SK-N-SH (cell line): ENCODE measurements at regions not wholly inside any gene's neighbourhood (a gene's known extent, or its start where the extent isn't known, plus 50 kb on each side); places are given as distances from the start of the nearest gene placed in this dataset.

Source experiments
- CTCF ChIA-PET: fragments of 300-600, 350-600 bp; formaldehyde crosslinking; extraction: SDS; loops from one replicate; lab custom pipeline; 2021; lab: Yijun Ruan, JAX
- POLR2A ChIA-PET: fragments of 350-600 bp; sonication (Branson Sonifier 250); formaldehyde crosslinking; extraction: SDS; loops from one replicate; lab custom pipeline; 2020; ENCODE audit warnings: antibody characterized with exemption, inconsistent platforms; lab: Yijun Ruan, JAX
- DNase-seq: peaks from one replicate; pipeline ENCODE4 v3.0.0; 2012
- H2AFZ ChIP-seq: fragments of 200-600 bp; sonication (generic); 2 replicates; pipeline ENCODE4 v1.8.1; 2016; ENCODE audit warnings: antibody characterized with exemption, mild to moderate bottlenecking, low read depth
- H3F3A ChIP-seq: fragments of 200-600 bp; sonication (generic); replicated peaks from 2 replicates; pipeline ENCODE3; 2016; ENCODE audit warnings: antibody characterized with exemption, mild to moderate bottlenecking; ENCODE audit not compliant: insufficient read depth
- H3K27ac ChIP-seq, 2 experiments: fragments of 200-500 bp in 1 of 2; fragments of 200-600 bp in 1 of 2; sonication (Bioruptor generic) in 1 of 2; sonication (generic), shearing (Covaris generic) in 1 of 2; 2 replicates each; pipeline versions ENCODE4 v1.5.1 to v1.6.1; 2014 to 2016; ENCODE audit warnings: low read depth in 2 of 2, inconsistent platforms in 1 of 2, low read length in 1 of 2, mild to moderate bottlenecking in 1 of 2, mixed read lengths in 1 of 2
- H3K27me3 ChIP-seq: fragments of 200-600 bp; sonication (generic), shearing (Covaris generic); 2 replicates; pipeline ENCODE4 v1.6.1; 2016; ENCODE audit warnings: mixed run types; ENCODE audit not compliant: insufficient read depth
- H3K36me3 ChIP-seq, 2 experiments: fragments of 200-500 bp in 1 of 2; fragments of 200-600 bp in 1 of 2; sonication (Bioruptor generic) in 1 of 2; sonication (generic) in 1 of 2; replicated peaks in 1 of 2; 2 replicates each; pipeline versions ENCODE3 to v1.5.1; 2014 to 2016; ENCODE audit warnings: low read length in 1 of 2, mild to moderate bottlenecking in 1 of 2; ENCODE audit not compliant: insufficient read depth in 2 of 2, control insufficient read depth in 1 of 2
- H3K4me1 ChIP-seq, 2 experiments: fragments of 200-500 bp in 1 of 2; fragments of 200-600 bp in 1 of 2; sonication (Bioruptor generic) in 1 of 2; sonication (generic), shearing (Covaris generic) in 1 of 2; 2 replicates each; pipeline versions ENCODE4 v1.5.1 to v1.6.1; 2014 to 2016; ENCODE audit warnings: low read depth in 1 of 2, low read length in 1 of 2, mixed run types in 1 of 2; ENCODE audit not compliant: insufficient read depth in 2 of 2, control insufficient read depth in 1 of 2
- H3K4me2 ChIP-seq: fragments of 200-600 bp; sonication (generic), shearing (Covaris generic); 2 replicates; pipeline ENCODE4 v1.6.1; 2017; ENCODE audit warnings: mixed run types
- H3K4me3 ChIP-seq, 2 experiments: fragments of 200-500 bp in 1 of 2; fragments of 200-600 bp in 1 of 2; sonication (Bioruptor generic) in 1 of 2; sonication (generic), shearing (Covaris generic) in 1 of 2; 2 replicates each; pipeline versions ENCODE4 v1.5.1 to v1.8.1; 2014 to 2016; ENCODE audit warnings: low read depth in 2 of 2, inconsistent platforms in 1 of 2, low read length in 1 of 2, mild to moderate bottlenecking in 1 of 2, mixed read lengths in 1 of 2, moderate library complexity in 1 of 2
- H3K79me2 ChIP-seq: fragments of 200-600 bp; sonication (generic); 2 replicates; pipeline ENCODE4 v1.8.1; 2017; ENCODE audit warnings: mild to moderate bottlenecking; ENCODE audit not compliant: insufficient read depth
- H3K9ac ChIP-seq: fragments of 200-600 bp; sonication (generic); 2 replicates; pipeline ENCODE4 v1.6.1; 2017; ENCODE audit warnings: mixed run types
- H3K9me2 ChIP-seq: fragments of 200-600 bp; sonication (generic); 2 replicates; pipeline ENCODE4 v1.6.1; 2017; ENCODE audit warnings: mixed run types
- H3K9me3 ChIP-seq: fragments of 200-600 bp; sonication (generic); 2 replicates; pipeline ENCODE4 v1.6.1; 2017; ENCODE audit warnings: mixed run types, mild to moderate bottlenecking, moderate library complexity
- H4K20me1 ChIP-seq: fragments of 200-600 bp; sonication (generic); 2 replicates; pipeline ENCODE4 v1.6.1; 2017; ENCODE audit warnings: mild to moderate bottlenecking, mixed run types; ENCODE audit not compliant: insufficient read depth
- CHD2 ChIP-seq: fragments of 150-350 bp; IDR thresholded peaks from 2 replicates; pipeline ENCODE4 v1.6.1; 2018; ENCODE audit warnings: low read length; ENCODE audit not compliant: partially characterized antibody
- ELF1 ChIP-seq: IDR thresholded peaks from 2 replicates; pipeline ENCODE4 v1.4.0; 2012
- FOSL2 ChIP-seq: IDR thresholded peaks from 2 replicates; pipeline ENCODE4 v1.4.0; 2012; ENCODE audit warnings: low read depth, mild to moderate bottlenecking, moderate library complexity, borderline replicate concordance
- GABPA ChIP-seq: IDR thresholded peaks from 2 replicates; pipeline ENCODE4 v1.4.0; 2012; ENCODE audit warnings: low read depth, mild to moderate bottlenecking
- MEF2A ChIP-seq: IDR thresholded peaks from 2 replicates; pipeline ENCODE4 v1.4.0; 2012; ENCODE audit warnings: low read depth, borderline replicate concordance
- NRF1 ChIP-seq: IDR thresholded peaks from 2 replicates; pipeline ENCODE4 v1.6.1; 2012; ENCODE audit warnings: low read depth, mild to moderate bottlenecking, low read length
- PBX3 ChIP-seq: IDR thresholded peaks from 2 replicates; pipeline ENCODE4; 2012
- RCOR1 ChIP-seq: fragments of 150-350 bp; IDR thresholded peaks from 2 replicates; pipeline ENCODE4 v1.6.1; 2017; ENCODE audit warnings: antibody characterized with exemption, low read length
- RXRA ChIP-seq: IDR thresholded peaks from 2 replicates; pipeline ENCODE4 v1.4.0; 2012; ENCODE audit warnings: low read depth, mild to moderate bottlenecking, borderline replicate concordance
- USF2 ChIP-seq: fragments of 150-350 bp; IDR thresholded peaks from 2 replicates; pipeline ENCODE4 v1.6.1; 2017; ENCODE audit warnings: antibody characterized with exemption, low read length, low read depth, borderline replicate concordance
- YY1 ChIP-seq: IDR thresholded peaks from 2 replicates; pipeline ENCODE4 v1.4.0; 2012; ENCODE audit warnings: low read depth, mild to moderate bottlenecking
- WGBS: methylation state at CpG from one replicate; pipeline ENCODE4 v1.1.6; 2017; ENCODE audit warnings: low lambda C conversion rate; 5-methylcytosine and 5-hydroxymethylcytosine counted together
- TF ChIP-seq, protein P1 (sequence below): IDR thresholded peaks from 2 replicates; pipeline ENCODE4 v1.6.1; 2012; ENCODE audit warnings: mild to moderate bottlenecking, low read depth, low read length, moderate library complexity
- TF ChIP-seq, protein P2 (sequence below): IDR thresholded peaks from 2 replicates; pipeline ENCODE4 v1.4.0; 2012; ENCODE audit warnings: low read depth, borderline replicate concordance

- no peaks in the 10 kb centered on the region for H3K79me2 ChIP-seq
- DNase-seq: no peak
- H3K4me3 ChIP-seq: no peak overlapping the region
- H3K9ac ChIP-seq: no peak overlapping the region
- H2AFZ ChIP-seq: no peak overlapping the region
- ChIA-PET CTCF (no interaction called here), POLR2A (no interaction called here)
- TF ChIP-seq PBX3 (no peak), RCOR1 (no peak), YY1 (no peak), NRF1 (no peak), FOSL2 (no peak), CHD2 (no peak)
- TF ChIP-seq, protein P1, sequence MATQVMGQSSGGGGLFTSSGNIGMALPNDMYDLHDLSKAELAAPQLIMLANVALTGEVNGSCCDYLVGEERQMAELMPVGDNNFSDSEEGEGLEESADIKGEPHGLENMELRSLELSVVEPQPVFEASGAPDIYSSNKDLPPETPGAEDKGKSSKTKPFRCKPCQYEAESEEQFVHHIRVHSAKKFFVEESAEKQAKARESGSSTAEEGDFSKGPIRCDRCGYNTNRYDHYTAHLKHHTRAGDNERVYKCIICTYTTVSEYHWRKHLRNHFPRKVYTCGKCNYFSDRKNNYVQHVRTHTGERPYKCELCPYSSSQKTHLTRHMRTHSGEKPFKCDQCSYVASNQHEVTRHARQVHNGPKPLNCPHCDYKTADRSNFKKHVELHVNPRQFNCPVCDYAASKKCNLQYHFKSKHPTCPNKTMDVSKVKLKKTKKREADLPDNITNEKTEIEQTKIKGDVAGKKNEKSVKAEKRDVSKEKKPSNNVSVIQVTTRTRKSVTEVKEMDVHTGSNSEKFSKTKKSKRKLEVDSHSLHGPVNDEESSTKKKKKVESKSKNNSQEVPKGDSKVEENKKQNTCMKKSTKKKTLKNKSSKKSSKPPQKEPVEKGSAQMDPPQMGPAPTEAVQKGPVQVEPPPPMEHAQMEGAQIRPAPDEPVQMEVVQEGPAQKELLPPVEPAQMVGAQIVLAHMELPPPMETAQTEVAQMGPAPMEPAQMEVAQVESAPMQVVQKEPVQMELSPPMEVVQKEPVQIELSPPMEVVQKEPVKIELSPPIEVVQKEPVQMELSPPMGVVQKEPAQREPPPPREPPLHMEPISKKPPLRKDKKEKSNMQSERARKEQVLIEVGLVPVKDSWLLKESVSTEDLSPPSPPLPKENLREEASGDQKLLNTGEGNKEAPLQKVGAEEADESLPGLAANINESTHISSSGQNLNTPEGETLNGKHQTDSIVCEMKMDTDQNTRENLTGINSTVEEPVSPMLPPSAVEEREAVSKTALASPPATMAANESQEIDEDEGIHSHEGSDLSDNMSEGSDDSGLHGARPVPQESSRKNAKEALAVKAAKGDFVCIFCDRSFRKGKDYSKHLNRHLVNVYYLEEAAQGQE: no peak
- no peaks in the 10 kb centered on the region for H3F3A ChIP-seq
- 66% methylated on average over 7 of the region's 7 CpGs for WGBS
- H3K9me3 ChIP-seq: 0 out of 2 replicates have a peak, but pooled peaks cover 4% of the 10 kb centered on the region
- H3K27ac ChIP-seq: no peak overlapping the region
- no peak overlapping the region for H3K4me2 ChIP-seq
- H3K9me2 ChIP-seq: no peaks in the 10 kb centered on the region
- H3K27me3 ChIP-seq: no peaks in the 10 kb centered on the region
- no peaks in the 10 kb centered on the region for H4K20me1 ChIP-seq
- no peaks in the 10 kb centered on the region for H3K4me1 ChIP-seq
- no peaks in the 10 kb centered on the region for H3K36me3 ChIP-seq
These were observed 73.0 kb upstream of the LRRC4C start for GRCh38 chr11:41532413-41532812.

- no peak overlapping the region for H2AFZ ChIP-seq
- H3K79me2 ChIP-seq: no peaks in the 10 kb centered on the region
- no peak overlapping the region for H3K4me2 ChIP-seq
- ChIA-PET POLR2A (no interaction called here), CTCF (no interaction called here)
- H3K9me3 ChIP-seq: no peaks in the 10 kb centered on the region
- H3K27me3 ChIP-seq: no peaks in the 10 kb centered on the region
- TF ChIP-seq MEF2A (no peak), RCOR1 (no peak), ELF1 (no peak), GABPA (no peak), RXRA (no peak), USF2 (no peak)
- TF ChIP-seq, protein P2, sequence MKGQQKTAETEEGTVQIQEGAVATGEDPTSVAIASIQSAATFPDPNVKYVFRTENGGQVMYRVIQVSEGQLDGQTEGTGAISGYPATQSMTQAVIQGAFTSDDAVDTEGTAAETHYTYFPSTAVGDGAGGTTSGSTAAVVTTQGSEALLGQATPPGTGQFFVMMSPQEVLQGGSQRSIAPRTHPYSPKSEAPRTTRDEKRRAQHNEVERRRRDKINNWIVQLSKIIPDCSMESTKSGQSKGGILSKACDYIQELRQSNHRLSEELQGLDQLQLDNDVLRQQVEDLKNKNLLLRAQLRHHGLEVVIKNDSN: no peak
- 15% methylated on average over 1 of the region's 1 CpG for WGBS
- no peaks in the 10 kb centered on the region for H3K4me1 ChIP-seq
- no peaks in the 10 kb centered on the region for H3F3A ChIP-seq
- DNase-seq: no peak
- H3K9me2 ChIP-seq: no peaks in the 10 kb centered on the region
- no peak overlapping the region for H3K9ac ChIP-seq
- no peak overlapping the region for H3K27ac ChIP-seq
- no peaks in the 10 kb centered on the region for H4K20me1 ChIP-seq
- H3K36me3 ChIP-seq: no peaks in the 10 kb centered on the region
- no peak overlapping the region for H3K4me3 ChIP-seq
These were observed 74.3 kb upstream of the LRRC4C start for GRCh38 chr11:41533761-41534160.
